Astrocyte of the hippocampus (primary cell): ENCODE measurements at regions not wholly inside any gene's neighbourhood (a gene's known extent, or its start where the extent isn't known, plus 50 kb on each side); places are given as distances from the start of the nearest gene placed in this dataset.
"Not testable (repeated sequence)": the region's sequence is repeated elsewhere in the genome, so short reads cannot be mapped to it uniquely, and the experiment has no call there.

Experiments
- DNase-seq: peaks from one replicate; pipeline ENCODE4 v3.0.0; 2011; ENCODE audit warnings: low read depth, low spot score

GRCh38 chr12:58069268-58069963, 128.0 kb downstream of the ATP23 start:
- no peak for DNase-seq

GRCh38 chr12:58071994-58072393, 130.6 kb downstream of the ATP23 start:
- DNase-seq, result no peak

- no peak for DNase-seq
Measured at GRCh38 chr12:58074259-58074658, 132.9 kb downstream of the ATP23 start.

GRCh38 chr12:58079806-58080205, 138.4 kb downstream of the ATP23 start:
- DNase-seq, result no peak

GRCh38 chr12:58081488-58081887, 140.1 kb downstream of the ATP23 start:
- no peak for DNase-seq

- DNase-seq, result no peak
Measured at GRCh38 chr12:58082996-58083395, 141.6 kb downstream of the ATP23 start.

GRCh38 chr12:58086006-58086405, 144.6 kb downstream of the ATP23 start:
- DNase-seq, result no peak

GRCh38 chr12:58086930-58087329, 145.6 kb downstream of the ATP23 start:
- no peak for DNase-seq

- DNase-seq, result no peak
Measured at GRCh38 chr12:58087423-58088127, 146.2 kb downstream of the ATP23 start.

- no peak for DNase-seq
Measured at GRCh38 chr12:58089588-58089987, 148.2 kb downstream of the ATP23 start.

- DNase-seq, result no peak
Measured at GRCh38 chr12:58090685-58091084, 149.3 kb downstream of the ATP23 start.

GRCh38 chr12:58095002-58095401, 153.6 kb downstream of the ATP23 start:
- DNase-seq, result no peak

- no peak for DNase-seq
Measured at GRCh38 chr12:58097741-58098140, 156.4 kb downstream of the ATP23 start.

GRCh38 chr12:58099476-58099875, 158.1 kb downstream of the ATP23 start:
- no peak for DNase-seq

GRCh38 chr12:58104351-58104755, 163.0 kb downstream of the ATP23 start:
- no peak for DNase-seq

GRCh38 chr12:58105225-58106119, 164.1 kb downstream of the ATP23 start:
- peak; percentile 14 for DNase-seq

- peak; percentile 8 for DNase-seq
Measured at GRCh38 chr12:58106195-58106594, 164.8 kb downstream of the ATP23 start.

GRCh38 chr12:58117201-58117600, 175.8 kb downstream of the ATP23 start:
- DNase-seq, result no peak

- no peak for DNase-seq
Measured at GRCh38 chr12:58117667-58118066, 176.3 kb downstream of the ATP23 start.

GRCh38 chr12:58125761-58126160, 184.4 kb downstream of the ATP23 start:
- not testable (repeated sequence) for DNase-seq

- no peak for DNase-seq
Measured at GRCh38 chr12:58131986-58132755, 190.8 kb downstream of the ATP23 start.

GRCh38 chr12:58138424-58138823, 197.1 kb downstream of the ATP23 start:
- DNase-seq, result no peak
